B cell (primary cell): ENCODE measurements at regions not wholly inside any gene's neighbourhood (a gene's known extent, or its start where the extent isn't known, plus 50 kb on each side); places are given as distances from the start of the nearest gene placed in this dataset.

Source experiments
- ATAC-seq: fragments of 200-7000 bp; cut with Tn5 transposase; one replicate; pipeline ENCODE4 v1.10.0; 2021; ENCODE audit warnings: low read depth, mild to moderate bottlenecking, moderate number of reproducible peaks, moderate library complexity
- CTCF ChIA-PET: fragments of 350-600 bp; sonication (Branson Sonifier 250); formaldehyde crosslinking; loops from one replicate; lab custom pipeline; 2021; ENCODE audit warnings: antibody characterized with exemption, inconsistent platforms; lab: Charles Lee
- POLR2A ChIA-PET: fragments of 350-600 bp; sonication (Branson Sonifier 250); formaldehyde crosslinking; loops from one replicate; lab custom pipeline; 2021; ENCODE audit warnings: antibody characterized with exemption; lab: Charles Lee
- DNase-seq: peaks from one replicate; pipeline ENCODE4 v3.0.0; 2013
- H2AFZ ChIP-seq: 2 replicates; pipeline ENCODE4 v1.6.1; 2012; ENCODE audit warnings: mild to moderate bottlenecking, low read depth, low read length; ENCODE audit not compliant: insufficient read depth, poor library complexity, severe bottlenecking
- H3K27ac ChIP-seq, 2 donors: 1 replicate in 1 of 2; 2 replicates in 1 of 2; pipeline ENCODE4 v1.5.1; 2012 to 2013; ENCODE audit warnings: low read length in 2 of 2, mild to moderate bottlenecking in 2 of 2, moderate library complexity in 1 of 2
- H3K27me3 ChIP-seq, 4 experiments: fragments of 200-600 bp in 1 of 4; sonication (generic) in 1 of 4; replicated peaks in 1 of 4; 1 replicate in 2 of 4; 2 replicates in 2 of 4; pipeline versions ENCODE4 v1.6.1 to v1.7.0; 2013 to 2016; ENCODE audit warnings: low read length in 3 of 4, mild to moderate bottlenecking in 2 of 4, mixed read lengths in 1 of 4, moderate library complexity in 1 of 4; ENCODE audit not compliant: insufficient read depth in 4 of 4, control insufficient read depth in 3 of 4; ENCODE audit errors: control extremely low read depth in 1 of 4
- H3K36me3 ChIP-seq, 2 experiments: replicated peaks in 1 of 2; 1 replicate in 1 of 2; 2 replicates in 1 of 2; pipeline versions ENCODE4 v1.6.1 to v1.7.1; 2013; ENCODE audit warnings: low read length in 1 of 2; ENCODE audit not compliant: insufficient read depth in 2 of 2, control insufficient read depth in 1 of 2; ENCODE audit errors: control extremely low read depth in 1 of 2, extremely low read depth in 1 of 2
- H3K4me1 ChIP-seq, 2 donors: fragments of 200-600 bp in 1 of 2; sonication (generic) in 1 of 2; 1 replicate in 1 of 2; 2 replicates in 1 of 2; pipeline versions ENCODE4 v1.5.1 to v1.6.1; 2013 to 2017; ENCODE audit warnings: low read length in 2 of 2; ENCODE audit not compliant: control insufficient read depth in 2 of 2, insufficient read depth in 2 of 2
- H3K4me2 ChIP-seq: replicated peaks from 2 replicates; pipeline ENCODE3; 2012; ENCODE audit warnings: mild to moderate bottlenecking, low read depth, low read length; ENCODE audit not compliant: poor library complexity, severe bottlenecking
- H3K4me3 ChIP-seq, 5 experiments: fragments of 200-600 bp in 1 of 5; sonication (generic) in 1 of 5; 1 replicate in 3 of 5; 2 replicates in 2 of 5; pipeline versions ENCODE4 v1.5.1 to v1.7.0; 2011 to 2016; ENCODE audit warnings: low read length in 4 of 5, mild to moderate bottlenecking in 4 of 5, low read depth in 2 of 5, control low read depth in 1 of 5, moderate library complexity in 1 of 5; ENCODE audit not compliant: insufficient read depth in 1 of 5; ENCODE audit errors: control extremely low read depth in 1 of 5, extremely low read depth in 1 of 5
- H3K79me2 ChIP-seq: fragments of 200-600 bp; sonication (generic); one replicate; pipeline ENCODE4 v1.6.0; 2016; ENCODE audit warnings: low read length; ENCODE audit not compliant: control insufficient read depth, insufficient read depth
- H3K9ac ChIP-seq: fragments of 200-600 bp; sonication (generic); 2 replicates; pipeline ENCODE4 v1.6.1; 2017; ENCODE audit warnings: mild to moderate bottlenecking, low read length, moderate library complexity
- H3K9me3 ChIP-seq, 3 donors: one replicate each; pipeline versions ENCODE4 v1.6.1 to v1.7.1; 2013; ENCODE audit warnings: low read length in 2 of 3; ENCODE audit not compliant: control insufficient read depth in 2 of 3, insufficient read depth in 1 of 3; ENCODE audit errors: control extremely low read depth in 1 of 3
- H4K20me1 ChIP-seq: 2 replicates; pipeline ENCODE4 v1.6.0; 2012; ENCODE audit warnings: mild to moderate bottlenecking, low read length; ENCODE audit not compliant: insufficient read depth, control insufficient read depth, poor library complexity, severe bottlenecking
- H3K27ac Mint-ChIP-seq: one replicate; pipeline ENCODE4 v1.8.0; 2021; ENCODE audit warnings: mixed read lengths
- H3K27me3 Mint-ChIP-seq: one replicate; pipeline ENCODE4 v1.8.0; 2021; ENCODE audit warnings: mixed read lengths
- H3K4me1 Mint-ChIP-seq: one replicate; pipeline ENCODE4 v1.8.0; 2021; ENCODE audit warnings: mixed read lengths
- H3K4me3 Mint-ChIP-seq: one replicate; pipeline ENCODE4 v1.8.0; 2021; ENCODE audit warnings: mixed read lengths
- H3K9me3 Mint-ChIP-seq: one replicate; pipeline ENCODE4 v1.8.0; 2022; ENCODE audit warnings: mixed read lengths; ENCODE audit not compliant: insufficient read depth
- EZH2 ChIP-seq: IDR thresholded peaks from 2 replicates; pipeline ENCODE4 v1.6.1; 2012; ENCODE audit warnings: borderline replicate concordance, low read depth, mild to moderate bottlenecking, moderate library complexity, low read length; ENCODE audit not compliant: insufficient read depth, poor library complexity, severe bottlenecking
- WGBS: methylation state at CpG from one replicate; pipeline ENCODE4 v1.1.5; 2013; ENCODE audit warnings: missing lambda C conversion rate; ENCODE audit not compliant: insufficient coverage; 5-methylcytosine and 5-hydroxymethylcytosine counted together
- intact Hi-C: fragments of 100-400 bp; cut with micrococcal nuclease; formaldehyde crosslinking; loops from one replicate; pipeline ENCODE4 v1.10.0; 2022
- TF ChIP-seq, protein P1 (sequence below): fragments of 200-600 bp; IDR thresholded peaks from one replicate; pipeline ENCODE4 v1.8.0; 2022; ENCODE audit warnings: antibody characterized with exemption, mild to moderate bottlenecking

GRCh38 chr6:79798841-79799240 lies 148.5 kb downstream of the ELOVL4 start:
- no peaks in the 10 kb centered on the region for H3K27me3 ChIP-seq
- CTCF ChIA-PET: no interaction called here
- POLR2A ChIA-PET: no interaction called here
- H3K27ac ChIP-seq: no peak overlapping the region
- TF ChIP-seq, protein P1, sequence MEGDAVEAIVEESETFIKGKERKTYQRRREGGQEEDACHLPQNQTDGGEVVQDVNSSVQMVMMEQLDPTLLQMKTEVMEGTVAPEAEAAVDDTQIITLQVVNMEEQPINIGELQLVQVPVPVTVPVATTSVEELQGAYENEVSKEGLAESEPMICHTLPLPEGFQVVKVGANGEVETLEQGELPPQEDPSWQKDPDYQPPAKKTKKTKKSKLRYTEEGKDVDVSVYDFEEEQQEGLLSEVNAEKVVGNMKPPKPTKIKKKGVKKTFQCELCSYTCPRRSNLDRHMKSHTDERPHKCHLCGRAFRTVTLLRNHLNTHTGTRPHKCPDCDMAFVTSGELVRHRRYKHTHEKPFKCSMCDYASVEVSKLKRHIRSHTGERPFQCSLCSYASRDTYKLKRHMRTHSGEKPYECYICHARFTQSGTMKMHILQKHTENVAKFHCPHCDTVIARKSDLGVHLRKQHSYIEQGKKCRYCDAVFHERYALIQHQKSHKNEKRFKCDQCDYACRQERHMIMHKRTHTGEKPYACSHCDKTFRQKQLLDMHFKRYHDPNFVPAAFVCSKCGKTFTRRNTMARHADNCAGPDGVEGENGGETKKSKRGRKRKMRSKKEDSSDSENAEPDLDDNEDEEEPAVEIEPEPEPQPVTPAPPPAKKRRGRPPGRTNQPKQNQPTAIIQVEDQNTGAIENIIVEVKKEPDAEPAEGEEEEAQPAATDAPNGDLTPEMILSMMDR: no peak
- no peak for TF ChIP-seq EZH2
- no peaks in the 10 kb centered on the region for H3K9me3 ChIP-seq
- H3K4me2 ChIP-seq: no peak overlapping the region
- intact Hi-C loops: no loop called here
- H4K20me1 ChIP-seq: no peaks in the 10 kb centered on the region
- H3K4me1 Mint-ChIP-seq: no peaks in the 10 kb centered on the region
- no peaks in the 10 kb centered on the region for H3K36me3 ChIP-seq
- no peaks in the 10 kb centered on the region for H3K79me2 ChIP-seq
- H3K27ac Mint-ChIP-seq: no peak overlapping the region
- H3K9me3 Mint-ChIP-seq: no peaks in the 10 kb centered on the region
- H3K4me1 ChIP-seq: no peaks in the 10 kb centered on the region
- DNase-seq: no peak
- ATAC-seq: no peak
- WGBS: 83% methylated on average over 1 of the region's 2 CpGs
- no peak overlapping the region for H3K4me3 Mint-ChIP-seq
- H3K4me3 ChIP-seq: no peak overlapping the region
- no peak overlapping the region for H2AFZ ChIP-seq
- no peak overlapping the region for H3K9ac ChIP-seq
- peaks cover 13% of the 10 kb centered on the region for H3K27me3 Mint-ChIP-seq

DNA sequence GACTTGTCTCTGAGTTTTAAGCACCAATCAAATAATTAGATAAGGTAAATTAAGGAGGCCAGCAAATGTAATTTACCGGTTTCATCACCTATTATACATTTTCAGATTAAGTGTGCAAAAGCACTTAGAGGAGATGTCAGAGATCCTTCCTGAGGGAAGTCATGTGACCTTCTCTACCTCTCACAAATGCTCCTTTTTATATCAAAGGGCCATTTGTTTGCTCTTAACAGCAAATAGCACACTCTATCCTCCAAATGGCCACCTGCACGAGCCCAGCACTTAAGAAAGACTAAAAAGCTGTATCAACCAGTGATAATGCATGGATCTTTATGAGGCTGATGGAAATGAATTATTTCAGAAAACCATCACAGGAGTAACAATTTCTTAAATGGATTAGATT lies 149.4 kb downstream of the ELOVL4 start:
- ATAC-seq (no peak), DNase-seq (no peak)
- no CpG with 5 or more reads among the region's 2 CpGs for WGBS
- H4K20me1 ChIP-seq: no peaks in the 10 kb centered on the region
- no peaks in the 10 kb centered on the region for H3K27me3 ChIP-seq
- Mint-ChIP-seq H3K27me3 (peaks cover 13% of the 10 kb centered on the region), H3K27ac (no peak overlapping the region), H3K4me3 (no peak overlapping the region), H3K9me3 (no peaks in the 10 kb centered on the region), H3K4me1 (no peaks in the 10 kb centered on the region)
- ChIA-PET CTCF (no interaction called here), POLR2A (no interaction called here)
- no peaks in the 10 kb centered on the region for H3K4me1 ChIP-seq
- no peaks in the 10 kb centered on the region for H3K9me3 ChIP-seq
- no peak overlapping the region for H3K4me3 ChIP-seq
- no peak overlapping the region for H3K4me2 ChIP-seq
- TF ChIP-seq, protein P1: no peak
- TF ChIP-seq EZH2: no peak
- no peak overlapping the region for H3K9ac ChIP-seq
- H3K36me3 ChIP-seq: no peaks in the 10 kb centered on the region
- no peak overlapping the region for H3K27ac ChIP-seq
- intact Hi-C loops: no loop called here
- H3K79me2 ChIP-seq: no peaks in the 10 kb centered on the region
- H2AFZ ChIP-seq: no peak overlapping the region
